ELR (cell line): ENCODE measurements at regions not wholly inside any gene's neighbourhood (a gene's known extent, or its start where the extent isn't known, plus 50 kb on each side); places are given as distances from the start of the nearest gene placed in this dataset.

Experiments
- DNase-seq: peaks from one replicate; pipeline ENCODE4 v3.0.0-alpha.2; 2015; ENCODE audit warnings: low read depth

DNA sequence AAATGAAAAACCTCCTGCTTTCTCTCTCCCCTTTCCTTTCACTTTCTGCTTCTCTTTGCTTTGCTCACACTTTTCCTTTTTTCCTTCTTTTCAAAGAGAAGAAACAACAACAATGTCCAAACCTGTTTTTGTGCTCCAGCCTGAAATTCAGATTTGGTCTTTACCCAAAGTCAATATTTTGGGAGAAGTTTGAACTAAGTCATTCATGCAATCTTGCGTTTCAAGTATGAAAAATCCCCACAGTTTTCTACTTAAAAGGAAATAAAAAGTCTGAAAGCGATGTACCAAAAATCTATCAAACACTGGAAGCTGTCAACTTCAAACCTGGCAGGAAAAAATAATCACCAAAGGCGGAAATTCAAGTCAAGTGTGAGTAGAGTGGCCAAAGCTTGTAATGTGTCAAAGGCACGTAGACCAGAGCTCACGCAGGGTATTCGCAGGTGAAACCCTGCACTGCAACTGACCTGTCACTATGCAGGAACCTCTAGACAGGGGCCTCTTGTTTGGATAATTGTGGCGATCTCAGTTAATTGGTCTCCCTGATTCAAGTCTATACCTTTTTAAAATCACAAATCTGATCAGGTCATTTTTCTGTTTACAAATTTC lies 118.8 kb upstream of the GALNT15 start:
- no peak for DNase-seq

DNA sequence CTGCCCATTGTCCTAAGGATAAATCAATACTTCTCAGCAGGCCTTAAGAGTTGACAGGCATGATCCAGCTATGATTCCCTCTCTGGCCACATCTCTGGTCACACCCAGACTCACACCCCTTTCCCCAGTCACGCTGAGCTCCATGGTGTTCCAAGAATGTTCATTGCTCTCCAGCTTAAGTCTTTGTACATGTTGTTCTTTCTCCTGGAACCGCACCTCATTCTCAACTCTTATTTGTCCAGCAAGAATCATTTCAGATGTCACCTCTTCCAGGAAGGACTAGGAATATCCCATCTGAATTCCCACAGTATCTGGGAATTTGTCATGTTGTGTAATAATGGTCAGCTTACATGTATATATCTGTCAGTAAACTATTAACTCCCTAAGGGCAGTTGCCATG lies 118.3 kb upstream of the GALNT15 start:
- no peak for DNase-seq

DNA sequence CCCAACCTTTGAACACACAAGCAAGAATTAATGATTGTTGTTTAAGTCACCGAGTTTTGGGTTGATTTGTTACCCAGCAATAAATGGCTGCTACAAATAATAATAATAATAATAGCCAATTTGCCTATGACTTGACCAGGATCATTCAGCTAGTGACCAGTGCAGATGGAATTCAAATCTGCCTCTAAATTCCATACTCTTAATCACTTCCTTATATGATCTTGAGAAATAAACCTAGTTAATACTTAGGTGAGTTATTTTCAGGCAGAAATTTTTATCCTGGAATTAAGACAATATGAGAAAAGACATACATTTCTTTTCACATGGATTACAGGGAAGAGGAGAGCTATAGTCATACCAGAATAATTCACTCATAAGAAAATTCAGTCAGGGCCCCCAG lies 116.0 kb upstream of the GALNT15 start:
- peak; percentile 83 for DNase-seq

DNA sequence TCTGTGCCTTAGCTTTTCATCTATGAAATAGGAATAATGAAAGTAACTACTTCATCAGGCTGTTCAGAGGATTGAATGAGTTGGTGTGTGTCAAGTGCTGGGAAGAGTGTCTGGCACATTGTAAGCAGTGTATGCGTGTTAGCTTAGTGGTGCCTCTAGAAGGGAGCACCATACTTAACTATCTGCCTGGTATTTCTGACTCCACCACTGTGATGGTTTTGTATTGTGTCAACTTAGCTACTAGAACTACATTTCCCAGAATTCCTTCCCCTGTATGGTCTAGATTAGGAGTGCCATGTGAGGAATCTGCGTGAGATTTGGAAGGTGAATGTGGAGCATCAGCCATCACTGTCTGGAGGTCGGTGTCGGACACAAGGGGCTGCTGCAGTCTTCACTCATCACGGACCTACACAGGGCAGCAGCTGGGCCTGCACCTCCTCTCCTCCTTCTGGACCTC lies 115.4 kb upstream of the GALNT15 start:
- DNase-seq = peak; percentile 45

DNA sequence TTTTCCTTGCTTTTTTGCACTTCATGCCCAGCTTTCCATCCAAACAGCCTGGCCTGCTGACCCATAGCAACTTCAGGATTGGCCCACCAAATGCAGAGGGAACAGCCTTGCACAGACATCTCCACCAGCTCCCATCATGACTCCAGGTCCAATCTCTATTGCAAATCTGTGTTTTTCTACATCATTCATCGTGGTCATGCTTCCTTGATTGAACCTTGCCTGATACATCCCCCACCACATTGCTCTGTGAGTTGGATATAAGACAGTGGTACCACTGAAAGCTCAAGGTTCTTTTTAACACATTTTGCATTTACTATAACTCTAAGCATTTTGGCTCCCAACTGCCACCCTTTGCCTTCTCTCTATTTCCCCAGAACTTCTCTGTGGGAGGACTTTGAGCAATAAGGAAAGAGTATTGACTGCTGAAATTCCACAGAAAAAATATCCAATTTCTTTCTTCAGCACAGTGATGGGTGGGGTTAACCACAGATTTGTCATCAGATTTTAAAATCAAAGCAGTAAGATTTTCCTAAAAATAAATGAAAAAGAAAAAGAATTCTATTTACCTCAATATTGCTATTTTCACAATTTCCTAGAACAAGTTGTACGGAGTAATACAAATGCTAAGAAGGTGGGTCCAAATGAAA lies 114.6 kb upstream of the GALNT15 start:
- DNase-seq = no peak

DNA sequence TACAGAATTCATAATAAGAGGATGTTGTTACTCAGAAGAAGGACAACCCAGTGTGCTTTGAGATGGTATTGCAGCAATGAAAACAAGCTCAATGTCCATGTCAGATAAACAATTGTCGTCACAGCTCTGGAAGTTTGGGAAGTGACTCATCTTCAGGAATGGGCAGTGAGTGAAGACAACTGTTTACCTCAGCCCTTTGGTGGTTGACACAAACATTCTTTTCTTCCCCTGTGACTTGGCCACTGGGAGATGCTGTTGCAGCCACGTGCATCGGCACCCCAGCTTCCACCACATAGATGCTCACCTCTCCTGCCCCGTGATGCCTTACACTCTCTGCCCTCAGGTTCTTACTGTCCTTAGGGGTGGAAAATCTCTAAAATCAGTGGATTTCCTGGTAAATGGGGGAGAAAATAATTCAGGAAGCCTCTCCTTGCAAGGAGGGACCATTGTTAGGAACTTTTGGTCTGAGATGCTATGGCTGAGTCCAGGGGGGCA lies 114.1 kb upstream of the GALNT15 start:
- DNase-seq = peak; percentile 99

DNA sequence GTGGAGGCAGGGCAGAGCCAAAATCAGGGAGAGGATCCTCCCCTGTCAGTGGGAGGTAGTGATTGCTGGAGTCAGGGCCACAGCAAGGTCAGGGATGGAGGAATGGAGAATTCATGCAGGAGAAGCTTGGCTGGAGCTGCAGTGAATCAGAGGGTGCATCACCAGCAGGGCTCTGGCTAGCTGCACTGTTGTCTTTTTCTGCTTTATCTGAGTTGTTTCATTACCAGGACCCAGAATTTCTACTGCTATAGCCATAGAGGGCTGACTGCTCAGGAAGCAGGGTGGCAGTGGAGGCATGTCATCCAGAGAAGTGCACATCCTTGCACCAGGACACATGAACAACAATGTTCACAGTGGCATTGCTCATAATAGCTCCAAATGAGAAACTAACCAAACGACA lies 113.5 kb upstream of the GALNT15 start:
- peak; percentile 89 for DNase-seq

DNA sequence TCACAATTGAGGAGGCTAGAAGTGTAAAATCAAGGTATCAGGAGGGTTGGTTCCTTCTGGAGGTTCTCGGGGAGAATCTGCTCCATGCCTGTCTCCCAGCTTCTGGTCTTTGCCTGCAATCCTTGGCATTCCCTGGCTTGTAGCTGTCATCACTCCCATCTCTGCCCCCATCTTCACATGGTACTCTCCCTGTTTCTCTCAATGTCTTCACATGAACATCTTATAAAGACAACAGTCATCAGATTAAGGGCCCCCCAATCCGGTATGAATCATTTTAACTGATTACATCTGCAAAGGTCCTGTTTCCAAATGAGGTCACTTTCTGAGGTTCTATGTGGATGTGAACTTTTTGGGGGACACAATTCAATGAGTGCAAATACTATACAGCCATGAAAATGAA lies 113.0 kb upstream of the GALNT15 start:
- DNase-seq = peak; percentile 60

DNA sequence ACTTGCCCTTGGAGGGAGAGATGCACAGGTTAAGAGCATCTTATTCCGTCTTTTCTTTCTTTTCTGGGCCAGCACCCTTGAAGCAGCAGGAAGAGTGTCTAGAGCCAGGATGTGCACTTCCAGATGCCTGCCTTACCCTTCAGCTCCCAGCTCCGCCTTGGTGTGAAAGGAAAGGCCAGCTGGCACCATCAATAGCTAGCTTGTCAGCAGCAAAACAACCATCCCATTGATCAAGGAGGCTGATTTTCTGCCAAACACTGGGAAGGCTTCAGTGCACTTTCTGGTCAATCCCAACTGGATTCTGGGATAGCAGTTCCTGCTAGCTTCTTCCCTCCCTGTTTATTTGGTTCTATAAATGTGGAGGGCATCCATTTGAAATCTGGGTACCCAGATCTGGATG lies 110.9 kb upstream of the GALNT15 start:
- no peak for DNase-seq

DNA sequence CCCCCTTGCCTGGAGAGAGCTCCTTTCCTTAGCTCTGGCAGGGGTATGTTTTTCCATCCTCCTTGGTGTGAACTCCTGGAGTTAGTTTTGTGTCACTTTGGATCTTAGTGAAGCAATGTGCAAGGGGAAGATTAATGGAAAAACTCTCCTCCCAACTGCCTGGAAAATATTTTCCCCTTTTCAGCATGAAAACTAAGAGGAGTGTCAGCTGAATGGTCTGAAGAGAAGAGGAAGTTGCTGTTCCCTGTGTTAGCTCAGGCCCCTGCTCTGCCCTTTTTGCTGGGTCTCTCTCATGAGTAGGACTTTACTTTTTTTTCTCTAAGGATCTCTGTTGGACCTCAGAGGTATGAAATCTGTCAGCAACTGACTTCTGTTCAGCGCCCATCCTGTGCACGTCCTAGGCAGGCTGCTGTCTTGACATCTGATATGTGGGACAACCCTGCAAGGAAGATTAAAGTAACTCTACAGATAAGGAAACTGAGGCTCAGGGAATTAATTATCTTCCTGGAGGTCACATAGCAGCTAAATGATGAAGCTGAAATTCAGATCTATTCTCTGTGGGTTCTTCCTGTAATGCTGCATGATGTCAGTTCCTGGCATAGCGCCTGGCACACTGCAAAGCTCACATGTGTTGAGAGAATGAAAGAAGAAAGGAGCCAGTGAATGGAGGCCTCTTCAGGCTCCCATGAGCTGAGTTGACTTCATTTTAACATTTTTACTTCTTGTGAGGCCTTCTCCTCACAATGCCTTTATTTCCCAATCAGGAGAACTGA lies 109.7 kb upstream of the GALNT15 start:
- DNase-seq = peak; percentile 86

DNA sequence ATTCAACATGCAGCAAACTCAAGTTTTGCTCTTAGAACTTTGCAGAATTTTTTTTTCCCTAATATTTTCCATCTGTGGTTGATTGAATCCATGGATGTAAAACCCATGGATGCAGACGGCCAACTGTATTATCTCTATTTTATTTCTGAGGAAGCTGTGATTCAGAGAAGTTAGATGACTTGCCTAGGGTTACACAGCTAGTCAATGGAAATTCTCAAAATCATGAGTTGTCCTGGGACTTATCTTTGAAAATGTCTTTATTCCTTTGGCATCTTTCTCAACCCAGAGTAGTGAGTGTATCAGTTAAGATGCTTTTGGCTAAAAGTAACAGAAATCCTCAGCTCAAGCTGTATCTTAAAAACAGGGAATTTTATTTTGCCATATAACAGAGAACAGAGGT lies 107.9 kb upstream of the GALNT15 start:
- DNase-seq = peak; percentile 54

DNA sequence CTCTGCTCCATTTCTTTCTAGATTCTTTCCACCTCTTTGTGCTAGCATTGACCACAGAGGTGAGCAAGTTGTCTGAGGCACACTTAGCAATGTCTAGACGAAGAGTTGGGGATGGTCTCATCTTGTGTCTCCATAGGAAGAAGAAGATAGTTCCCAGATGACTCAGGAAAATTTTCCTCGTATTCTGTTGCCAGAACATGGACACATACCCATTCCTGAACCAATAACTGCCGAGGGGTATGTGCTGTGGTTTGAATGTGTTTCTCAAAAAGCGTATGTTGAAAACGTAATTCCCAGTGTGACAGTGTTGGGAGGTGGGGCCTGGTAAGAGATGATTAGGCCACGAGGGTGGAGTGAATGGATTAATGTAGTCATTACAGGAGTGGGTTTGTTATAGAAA lies 107.5 kb upstream of the GALNT15 start:
- peak; percentile 97 for DNase-seq

DNA sequence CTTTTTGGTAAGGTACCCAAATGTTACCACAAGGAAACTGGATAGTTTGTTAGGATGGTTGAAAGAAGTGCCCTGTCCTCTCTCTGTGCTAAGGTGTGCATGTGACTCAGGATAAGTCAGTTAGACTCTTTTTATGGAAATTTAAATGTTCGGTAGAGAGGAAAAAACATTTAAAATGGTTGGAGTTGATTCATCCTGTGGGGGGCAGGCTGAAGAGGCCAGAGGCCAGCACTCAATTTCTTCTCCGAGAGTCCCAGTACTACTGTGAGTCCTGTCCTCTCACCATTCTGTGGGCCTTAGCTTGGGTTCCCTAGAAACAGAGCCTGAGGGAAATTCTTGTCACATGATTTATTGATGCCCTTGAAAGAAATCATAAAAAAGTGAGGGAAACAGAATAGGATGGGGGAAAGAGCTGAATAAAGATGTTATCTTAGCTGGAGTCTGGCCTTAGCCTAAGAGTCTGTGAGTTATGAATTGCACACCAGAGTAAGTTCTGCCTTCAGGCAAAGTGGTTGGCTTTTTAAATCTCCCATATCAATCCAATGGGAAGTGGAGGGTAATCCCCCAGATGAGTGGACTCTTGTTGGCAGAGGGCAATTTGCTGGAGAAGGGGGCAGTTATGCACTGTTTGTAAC lies 106.5 kb upstream of the GALNT15 start:
- DNase-seq = peak; percentile 96

DNA sequence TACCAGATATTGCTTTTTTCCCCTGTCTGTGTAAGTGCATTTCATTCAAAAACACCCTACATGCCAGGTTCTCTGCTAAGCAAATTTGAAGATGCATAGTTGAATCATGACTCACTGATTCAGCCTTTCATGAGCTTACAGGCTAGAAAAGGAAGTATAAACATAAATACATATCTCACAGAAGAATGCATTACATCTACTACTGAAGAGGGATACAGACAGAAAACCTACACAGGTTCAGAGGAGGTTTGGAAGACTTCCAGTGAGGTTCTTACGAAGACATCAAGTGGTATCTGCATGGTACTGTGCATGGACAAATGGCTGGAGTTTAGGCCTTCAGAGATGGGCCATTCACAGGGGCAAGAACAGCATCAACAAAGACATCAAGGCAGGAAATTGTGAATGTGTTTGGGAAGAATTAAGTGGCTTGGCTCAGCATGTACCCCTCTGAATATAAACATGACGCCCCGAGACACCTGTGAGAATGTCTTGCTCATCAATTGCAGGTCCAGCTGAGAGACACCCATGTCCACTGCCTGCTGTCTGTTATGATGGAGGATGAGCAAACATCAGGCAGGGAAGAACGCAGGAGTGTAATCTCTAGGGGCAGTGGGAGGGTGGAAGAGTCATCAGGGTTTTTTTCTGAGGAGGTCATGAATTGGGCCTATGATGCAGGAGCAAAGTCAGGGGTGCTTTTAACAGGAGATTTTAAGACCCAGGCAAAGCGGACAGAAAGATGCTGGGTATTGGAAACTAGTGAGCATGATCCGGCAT lies 105.1 kb upstream of the GALNT15 start:
- DNase-seq = peak; percentile 96

DNA sequence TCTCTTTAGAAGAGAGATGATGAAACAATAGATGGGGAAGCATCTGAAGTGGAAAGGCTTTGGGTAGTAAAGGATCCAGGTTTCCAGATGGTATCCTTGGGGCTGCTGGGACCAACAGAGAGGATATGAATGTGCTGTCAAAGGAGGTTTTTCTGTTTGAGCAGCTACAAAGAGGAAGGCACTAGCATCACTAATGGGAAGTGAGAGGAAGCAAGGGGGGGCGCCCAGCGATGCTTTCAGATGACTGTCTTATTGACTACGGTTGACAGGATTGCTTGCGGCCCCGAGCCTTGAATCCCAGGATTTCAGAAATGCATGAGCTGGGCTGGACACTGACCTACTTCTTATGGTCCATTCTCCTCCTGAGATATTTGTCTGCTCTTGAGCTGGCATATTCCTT lies 103.8 kb upstream of the GALNT15 start:
- no peak for DNase-seq

DNA sequence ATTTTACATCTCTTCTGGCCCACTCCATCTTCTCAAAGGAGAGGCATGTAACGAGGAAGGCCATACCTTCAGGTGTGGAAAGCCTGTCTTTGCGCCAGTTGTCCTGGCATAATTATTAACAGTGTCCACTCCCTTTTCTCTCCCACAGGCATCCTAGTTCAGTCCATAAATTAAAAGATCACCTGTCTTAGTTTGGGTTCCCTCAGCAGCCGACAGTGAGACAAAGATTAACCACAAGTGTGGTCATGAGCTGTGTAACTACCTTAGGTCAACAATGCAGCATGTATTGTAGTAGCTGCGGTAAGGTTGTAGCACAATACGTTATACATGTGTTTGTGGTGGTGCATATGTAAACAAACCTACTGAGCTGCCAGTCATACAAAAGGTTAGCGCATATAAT lies 103.3 kb upstream of the GALNT15 start:
- DNase-seq = no peak

DNA sequence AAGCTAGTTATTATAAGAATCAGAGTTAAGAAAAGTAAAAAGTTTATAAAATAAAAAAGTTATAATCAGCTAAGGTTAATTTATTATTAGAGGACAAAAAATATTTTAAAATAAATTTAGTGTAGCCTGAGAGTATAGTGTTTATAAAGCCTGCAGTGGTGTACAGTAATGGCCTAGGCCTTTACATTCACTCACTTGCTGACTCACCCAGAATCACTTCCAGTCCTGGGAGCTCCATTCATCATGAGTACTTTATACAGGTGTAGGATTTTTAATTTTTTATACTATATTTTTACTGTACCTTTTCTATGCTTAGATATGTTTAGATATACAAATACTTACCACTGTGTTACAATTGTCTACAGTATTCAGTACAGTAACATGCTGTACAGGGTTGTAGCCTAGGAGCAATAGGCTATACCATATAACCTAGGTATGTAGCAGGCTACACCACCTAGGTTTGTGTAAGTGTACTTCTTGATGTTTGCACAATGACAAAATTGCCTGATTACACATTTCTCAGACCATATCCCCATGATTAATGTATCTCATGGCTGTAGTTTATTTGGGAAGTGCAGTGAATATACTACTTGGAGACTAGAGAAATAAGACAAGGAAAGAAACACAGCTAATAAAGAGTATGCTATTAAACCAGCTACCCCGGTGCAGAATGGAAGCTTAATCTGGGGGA lies 101.9 kb upstream of the GALNT15 start:
- DNase-seq = peak; percentile 84

DNA sequence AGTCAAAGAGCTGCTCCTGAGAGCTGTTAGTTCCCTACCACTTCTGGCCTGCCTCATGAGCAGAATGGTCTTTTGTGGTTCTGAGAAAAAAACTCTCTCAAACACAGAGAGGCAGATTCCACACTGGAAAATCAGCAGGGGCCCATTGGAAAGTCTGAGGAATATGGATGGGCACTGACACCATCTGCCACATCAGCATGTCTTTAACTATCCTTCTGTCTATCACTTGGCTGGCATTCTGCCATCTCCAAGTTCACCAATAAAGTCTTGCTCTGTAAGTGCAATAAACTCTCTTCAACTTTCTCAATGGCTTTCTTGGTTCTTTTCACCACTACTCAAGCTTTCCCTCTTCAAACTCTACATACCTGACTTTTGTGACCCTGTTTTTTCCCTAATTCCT lies 101.3 kb upstream of the GALNT15 start:
- DNase-seq = no peak

DNA sequence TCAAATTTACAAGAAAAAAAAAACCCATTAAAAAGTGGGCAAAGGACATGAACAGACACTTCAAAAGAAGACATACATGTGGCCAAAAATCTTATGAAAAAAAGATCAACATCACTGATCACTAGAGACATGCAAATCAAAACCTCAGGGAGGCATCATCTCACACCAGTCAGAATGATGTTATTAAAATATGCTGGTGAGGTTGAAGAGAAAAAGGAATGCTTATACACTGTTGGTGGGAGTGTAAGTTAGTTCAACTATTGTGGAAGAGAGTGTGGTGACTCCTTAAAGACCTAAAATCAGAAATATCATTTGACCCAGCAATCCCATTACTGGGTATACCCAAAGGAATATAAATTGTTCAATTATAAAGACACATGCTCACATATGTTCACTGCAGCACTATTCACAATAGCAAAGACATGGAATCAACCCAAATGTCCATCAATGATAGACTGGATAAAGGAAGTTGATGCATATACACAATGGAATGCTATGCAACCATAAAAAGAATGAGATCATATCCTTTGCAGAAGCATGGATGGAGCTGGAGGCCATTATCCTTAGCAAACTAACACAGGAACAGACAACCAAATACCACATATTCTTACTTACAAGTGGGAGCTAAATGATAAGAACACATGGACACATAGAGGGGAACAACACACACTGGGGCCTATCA lies 100.3 kb upstream of the GALNT15 start:
- peak; percentile 82 for DNase-seq

DNA sequence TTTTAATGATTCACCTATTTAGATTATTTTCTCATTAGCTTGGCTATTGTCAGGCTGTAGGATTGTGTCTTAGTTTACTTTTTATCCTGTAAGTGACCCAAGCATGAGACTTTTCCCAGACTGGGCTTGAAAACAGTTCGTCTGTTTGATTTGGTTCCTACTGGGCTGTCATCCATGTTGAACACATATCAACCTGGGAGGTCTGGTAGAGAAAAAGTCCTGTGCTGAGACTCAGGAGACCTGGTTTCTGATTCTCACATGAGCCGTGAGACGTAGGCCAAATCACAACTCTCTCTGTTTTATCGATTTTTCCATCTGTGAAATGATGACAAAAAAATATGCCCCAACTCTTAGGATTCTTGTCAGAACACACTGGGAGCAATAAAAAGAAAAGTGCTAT lies 98.8 kb upstream of the GALNT15 start:
- no peak for DNase-seq

DNA sequence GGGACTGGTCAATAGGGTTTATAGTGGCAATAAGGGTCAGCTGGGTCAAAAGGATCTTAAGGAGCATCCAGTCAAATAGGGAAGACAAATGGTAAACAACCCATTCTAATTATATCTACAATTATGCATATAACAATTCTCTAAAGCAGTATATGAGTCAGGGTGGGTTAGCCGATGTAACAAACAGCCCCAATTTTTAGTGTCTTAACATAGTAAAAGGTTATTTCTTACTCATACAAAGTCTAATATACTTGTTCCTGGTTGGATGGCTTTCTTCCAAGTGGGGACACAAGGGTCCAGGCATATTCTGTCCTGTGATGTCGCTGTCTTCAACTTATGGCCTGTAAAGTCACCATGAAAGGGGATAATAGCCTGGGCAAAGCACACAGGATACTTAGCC lies 97.9 kb upstream of the GALNT15 start:
- no peak for DNase-seq
